ENCODE measurements at regions not wholly inside any gene's neighbourhood (a gene's known extent, or its start where the extent isn't known, plus 50 kb on each side); places are given as distances from the start of the nearest gene placed in this dataset.

DNA sequence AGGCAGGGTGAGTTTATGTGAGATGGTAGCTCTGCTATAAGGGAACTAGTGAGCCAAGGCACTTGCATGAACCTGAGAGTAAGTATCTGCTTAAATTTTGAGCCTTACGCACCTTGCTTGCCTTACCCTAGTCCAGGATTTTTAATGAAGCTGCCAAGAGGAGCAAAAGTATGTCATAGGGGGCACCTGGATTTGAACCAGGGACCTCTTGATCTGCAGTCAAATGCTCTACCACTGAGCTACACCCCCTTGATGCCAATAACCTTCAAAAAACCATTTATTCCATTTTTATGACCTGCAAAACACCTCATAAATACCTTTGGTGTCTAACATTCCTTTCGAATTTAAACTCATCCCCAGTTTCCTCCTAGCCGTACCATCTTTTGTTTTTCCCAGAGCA, 88.3 kb upstream of the ACP3 start:
- TF ChIP-seq POLR2A (IDR thresholded peaks at IDR 0.05; ENCODE audit: low read length) (no peak), BHLHE40 (IDR thresholded peaks at IDR 0.05; ENCODE audit: low read depth, low read length) (no peak)
- TF ChIP-seq, protein P1, sequence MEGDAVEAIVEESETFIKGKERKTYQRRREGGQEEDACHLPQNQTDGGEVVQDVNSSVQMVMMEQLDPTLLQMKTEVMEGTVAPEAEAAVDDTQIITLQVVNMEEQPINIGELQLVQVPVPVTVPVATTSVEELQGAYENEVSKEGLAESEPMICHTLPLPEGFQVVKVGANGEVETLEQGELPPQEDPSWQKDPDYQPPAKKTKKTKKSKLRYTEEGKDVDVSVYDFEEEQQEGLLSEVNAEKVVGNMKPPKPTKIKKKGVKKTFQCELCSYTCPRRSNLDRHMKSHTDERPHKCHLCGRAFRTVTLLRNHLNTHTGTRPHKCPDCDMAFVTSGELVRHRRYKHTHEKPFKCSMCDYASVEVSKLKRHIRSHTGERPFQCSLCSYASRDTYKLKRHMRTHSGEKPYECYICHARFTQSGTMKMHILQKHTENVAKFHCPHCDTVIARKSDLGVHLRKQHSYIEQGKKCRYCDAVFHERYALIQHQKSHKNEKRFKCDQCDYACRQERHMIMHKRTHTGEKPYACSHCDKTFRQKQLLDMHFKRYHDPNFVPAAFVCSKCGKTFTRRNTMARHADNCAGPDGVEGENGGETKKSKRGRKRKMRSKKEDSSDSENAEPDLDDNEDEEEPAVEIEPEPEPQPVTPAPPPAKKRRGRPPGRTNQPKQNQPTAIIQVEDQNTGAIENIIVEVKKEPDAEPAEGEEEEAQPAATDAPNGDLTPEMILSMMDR (IDR thresholded peaks at IDR 0.05): no peak

All from A549 (cell line).